ENCODE measurements at regions not wholly inside any gene's neighbourhood (a gene's known extent, or its start where the extent isn't known, plus 50 kb on each side); places are given as distances from the start of the nearest gene placed in this dataset.

GRCh38 chr2:8304821-8305766 lies 376.8 kb upstream of the ID2 start:
- no peak for DNase-seq

GRCh38 chr2:8306530-8307351 lies 375.1 kb upstream of the ID2 start:
- no peak for DNase-seq

GRCh38 chr2:8307606-8308180 lies 374.2 kb upstream of the ID2 start:
- no peak for DNase-seq

GRCh38 chr2:8309131-8309530 lies 372.7 kb upstream of the ID2 start:
- DNase-seq: peak in 1 of 3 donors; percentile 38

- DNase-seq: no peak
Measured at GRCh38 chr2:8310557-8311455, 371.1 kb upstream of the ID2 start.

GRCh38 chr2:8312221-8312620 lies 369.6 kb upstream of the ID2 start:
- no peak for DNase-seq

- no peak for DNase-seq
Measured at GRCh38 chr2:8312861-8313830, 368.7 kb upstream of the ID2 start.

- DNase-seq: no peak
Measured at GRCh38 chr2:8314063-8314462, 367.8 kb upstream of the ID2 start.

GRCh38 chr2:8315531-8316165 lies 366.2 kb upstream of the ID2 start:
- DNase-seq: no peak

GRCh38 chr2:8316356-8316755 lies 365.5 kb upstream of the ID2 start:
- DNase-seq: no peak

- DNase-seq: no peak
Measured at GRCh38 chr2:8317418-8317817, 364.4 kb upstream of the ID2 start.

GRCh38 chr2:8319219-8319618 lies 362.6 kb upstream of the ID2 start:
- no peak for DNase-seq

- no peak for DNase-seq
Measured at GRCh38 chr2:8320311-8321066, 361.4 kb upstream of the ID2 start.

- DNase-seq: no peak
Measured at GRCh38 chr2:8322634-8323033, 359.2 kb upstream of the ID2 start.

GRCh38 chr2:8324164-8324856 lies 357.5 kb upstream of the ID2 start:
- peak in 1 of 3 donors; percentile 23 for DNase-seq

- no peak for DNase-seq
Measured at GRCh38 chr2:8324901-8325300, 357.0 kb upstream of the ID2 start.

GRCh38 chr2:8327371-8328100 lies 354.3 kb upstream of the ID2 start:
- DNase-seq: no peak

GRCh38 chr2:8328217-8328616 lies 353.6 kb upstream of the ID2 start:
- no peak for DNase-seq
